ENCODE measurements at regions not wholly inside any gene's neighbourhood (a gene's known extent, or its start where the extent isn't known, plus 50 kb on each side); places are given as distances from the start of the nearest gene placed in this dataset.

DNA sequence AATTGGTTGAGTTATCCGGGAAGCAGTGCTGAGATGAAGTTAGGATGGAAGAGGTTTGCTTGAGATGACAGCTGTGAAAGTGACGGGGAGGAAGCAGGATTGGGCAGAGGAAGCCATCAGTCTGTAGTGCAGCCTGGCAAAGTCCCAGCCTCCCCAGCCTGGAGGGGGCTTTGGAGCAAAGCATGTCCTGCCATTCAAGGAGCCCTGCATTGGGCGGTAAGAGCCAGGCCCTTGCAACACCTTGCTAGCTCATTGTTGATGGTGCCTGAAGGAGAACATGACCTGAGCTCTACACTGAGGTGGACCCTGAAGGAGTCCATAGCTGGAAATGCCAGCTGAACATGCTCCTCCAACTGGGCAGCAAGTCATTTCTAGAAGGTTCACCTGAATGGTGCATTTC, 228.9 kb downstream of the ACKR3 start:
- intact Hi-C loops (cut with DNase I) = no loop called here
- ATAC-seq (no peak), DNase-seq (ENCODE audit: missing footprints) (no peak)

DNA sequence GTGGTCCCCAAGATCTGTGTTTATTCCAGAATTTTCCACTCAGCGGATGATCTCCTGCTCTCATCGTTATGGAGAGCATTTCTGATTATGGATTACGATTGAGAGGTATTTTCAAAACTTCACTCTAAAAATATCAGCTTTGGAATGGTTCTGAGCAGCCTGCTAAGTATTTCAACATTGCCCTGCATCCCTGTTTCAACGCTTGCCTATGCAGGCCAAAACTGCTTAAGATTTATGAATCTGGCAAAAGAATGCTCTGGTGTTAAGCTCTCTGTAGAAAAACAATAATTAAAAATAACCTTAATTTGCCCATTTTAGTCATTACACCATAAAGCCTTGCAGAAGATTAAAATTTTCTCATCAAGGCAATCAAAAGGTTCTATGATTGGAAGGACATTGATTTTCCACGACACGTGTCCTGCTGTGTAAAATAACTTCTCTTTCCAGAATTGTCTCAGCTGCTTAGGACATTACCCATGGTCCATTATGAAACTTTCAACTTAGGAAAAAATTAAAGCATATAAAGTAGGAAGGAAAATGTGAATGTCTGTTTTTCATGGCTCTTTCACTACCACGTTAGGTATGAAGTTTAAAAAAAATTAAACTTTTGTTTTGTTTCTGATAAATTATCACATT, 229.9 kb downstream of the ACKR3 start:
- intact Hi-C loops (cut with DNase I) = no loop called here
- ATAC-seq (no peak), DNase-seq (ENCODE audit: missing footprints) (no peak)

DNA sequence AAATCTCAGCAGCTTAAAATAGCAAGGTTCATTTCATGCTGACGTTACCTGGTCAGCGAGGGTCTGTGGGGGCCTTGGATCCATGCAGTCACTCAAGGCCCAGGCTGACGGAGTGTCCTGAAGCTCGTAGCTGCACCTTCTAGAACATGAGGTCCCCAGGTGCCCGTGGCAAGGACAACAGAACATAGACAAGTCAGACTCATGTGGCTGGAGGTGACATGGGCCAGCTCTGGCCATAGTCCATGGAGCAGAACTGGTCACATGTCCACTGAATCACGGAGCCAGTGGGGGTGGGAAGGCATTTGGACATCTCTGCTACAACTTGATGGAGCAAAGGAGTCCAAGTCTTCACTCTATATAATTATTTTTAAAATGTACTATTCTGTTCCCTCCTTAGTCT, 233.2 kb downstream of the ACKR3 start:
- DNase-seq (ENCODE audit: missing footprints) = no peak
- intact Hi-C loops (cut with DNase I) = no loop called here
- ATAC-seq = no peak

DNA sequence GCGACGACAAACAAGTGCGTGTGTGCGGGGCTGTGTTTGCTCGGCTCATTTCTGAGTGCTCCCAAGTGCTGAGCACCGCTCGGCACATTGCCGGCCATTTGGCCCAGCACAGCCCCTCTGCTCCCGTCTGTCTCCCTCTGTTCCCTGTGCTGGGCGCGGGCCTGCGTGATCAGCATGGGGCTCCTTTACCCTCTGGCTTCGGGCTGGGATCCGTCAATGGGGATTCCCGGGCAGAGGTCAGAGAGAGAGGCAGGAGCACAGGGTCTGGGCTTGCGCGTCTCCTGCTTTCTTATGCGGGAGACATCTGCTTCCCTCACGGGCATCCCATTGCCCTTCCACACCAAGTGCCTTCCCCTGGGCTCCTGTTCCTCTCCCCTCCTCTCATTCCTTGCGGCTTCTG, 234.0 kb downstream of the ACKR3 start:
- ATAC-seq = no peak
- DNase-seq (ENCODE audit: missing footprints) = no peak

DNA sequence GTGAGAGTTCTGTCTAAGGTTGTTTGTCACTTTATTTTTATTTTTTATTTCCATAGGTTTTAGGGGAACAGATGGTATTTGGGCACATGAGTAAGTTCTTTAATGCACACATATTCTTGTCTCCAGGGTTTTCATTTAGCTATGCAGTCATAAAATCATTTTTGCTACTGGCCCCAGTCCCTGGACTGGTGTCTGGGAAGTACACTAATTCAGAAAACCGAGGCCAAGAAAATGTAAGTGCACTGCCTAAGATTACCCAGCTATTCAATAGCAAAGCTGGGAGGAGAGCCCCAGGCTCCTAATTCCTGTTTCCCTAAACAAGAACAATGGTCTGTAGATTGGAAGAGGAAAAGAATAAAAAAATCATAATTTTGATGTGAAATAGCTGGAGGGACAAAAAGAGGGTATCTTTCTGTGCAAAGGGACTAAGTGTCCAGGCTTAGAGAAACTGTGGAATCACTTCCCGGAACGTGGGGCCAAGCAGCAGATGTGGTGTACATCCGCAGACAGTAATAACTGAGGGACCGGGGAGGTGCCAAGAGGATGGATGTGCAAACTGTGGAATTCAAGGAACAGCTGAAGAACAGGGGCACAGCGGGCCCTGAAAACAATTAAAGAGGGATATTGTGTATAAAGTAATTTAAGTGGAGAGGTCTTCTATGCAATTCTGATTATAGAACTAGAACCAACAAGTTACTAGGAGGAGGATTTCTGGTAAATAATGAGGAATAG, 236.3 kb downstream of the ACKR3 start:
- DNase-seq (ENCODE audit: missing footprints) (no peak), ATAC-seq (no peak)
- intact Hi-C loops (cut with DNase I) = no loop called here

More for the DNA sequence above, 234.0 kb downstream of the ACKR3 start:
- intact Hi-C loops (cut with DNase I) = no loop called here

DNA sequence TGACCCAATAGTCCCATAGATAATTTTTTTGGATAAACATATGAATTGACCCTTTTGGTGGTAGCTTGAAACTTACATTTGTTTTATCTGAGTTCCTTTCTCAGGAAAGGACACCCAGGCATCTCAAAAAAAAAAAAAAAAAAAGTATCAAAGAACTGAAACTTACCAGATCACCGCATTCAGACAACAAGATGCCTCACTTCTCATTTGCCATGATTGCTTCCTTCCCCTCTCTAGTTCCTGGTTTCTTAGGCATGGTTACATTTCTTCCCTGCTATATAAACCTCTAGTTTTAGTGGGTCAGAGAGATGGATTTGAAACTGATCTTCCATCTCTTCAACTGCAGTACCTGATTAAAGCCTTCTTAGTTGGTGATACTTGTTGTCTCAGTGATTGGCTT, 240.1 kb downstream of the ACKR3 start:
- intact Hi-C loops (cut with DNase I) = no loop called here
- DNase-seq (ENCODE audit: missing footprints) (no peak), ATAC-seq (no peak)

DNA sequence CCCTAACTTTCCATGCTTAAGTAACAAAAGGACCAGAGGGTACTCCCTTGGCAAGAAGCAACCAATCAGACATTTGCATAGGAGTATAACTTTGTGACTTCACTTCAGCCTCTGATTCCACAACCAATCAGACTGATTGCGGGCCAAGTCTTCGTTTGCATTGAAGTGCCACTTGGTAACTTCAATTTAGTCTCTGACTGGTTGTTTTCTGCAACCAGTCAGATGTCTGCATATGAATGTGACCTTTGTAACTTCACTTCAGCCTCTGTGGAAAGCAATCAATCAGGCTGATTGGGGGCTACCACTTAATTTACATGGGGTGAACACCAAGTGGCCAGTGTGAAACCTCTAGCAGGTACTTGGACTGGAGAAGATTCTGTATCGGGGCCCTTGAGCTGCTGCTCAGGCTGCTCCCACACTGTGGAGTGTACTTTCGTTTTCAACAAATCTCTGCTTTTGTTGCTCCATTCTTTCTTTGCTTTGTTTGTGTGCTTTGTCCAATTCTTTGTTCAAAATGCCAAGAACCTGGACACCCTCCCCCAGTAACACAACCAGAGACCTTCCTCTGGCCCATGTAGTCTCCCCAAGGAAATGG, 241.5 kb downstream of the ACKR3 start:
- DNase-seq (ENCODE audit: missing footprints) (no peak), ATAC-seq (no peak)
- intact Hi-C loops (cut with DNase I) = no loop called here

DNA sequence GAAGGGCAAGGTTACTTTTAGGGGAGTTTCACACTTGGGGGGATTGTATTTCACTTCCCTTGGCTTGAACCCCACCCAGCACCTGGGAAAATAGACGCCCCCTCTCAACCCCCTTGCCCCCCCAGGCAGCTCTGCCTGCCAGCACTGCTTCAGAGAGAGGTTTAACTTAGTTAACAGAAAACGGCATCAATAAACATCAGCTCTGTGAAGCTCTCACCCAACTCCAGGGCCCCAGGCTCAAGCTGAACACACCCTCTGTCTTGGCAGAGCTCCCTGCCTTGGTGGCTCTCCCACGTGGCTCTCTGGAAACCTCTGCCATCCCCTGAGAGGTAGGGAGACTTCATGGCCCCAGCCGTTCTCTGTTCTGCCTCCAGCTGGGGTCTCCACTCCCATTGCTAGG, 244.1 kb downstream of the ACKR3 start:
- DNase-seq (ENCODE audit: missing footprints) = no peak
- intact Hi-C loops (cut with DNase I) = no loop called here
- no peak for ATAC-seq

DNA sequence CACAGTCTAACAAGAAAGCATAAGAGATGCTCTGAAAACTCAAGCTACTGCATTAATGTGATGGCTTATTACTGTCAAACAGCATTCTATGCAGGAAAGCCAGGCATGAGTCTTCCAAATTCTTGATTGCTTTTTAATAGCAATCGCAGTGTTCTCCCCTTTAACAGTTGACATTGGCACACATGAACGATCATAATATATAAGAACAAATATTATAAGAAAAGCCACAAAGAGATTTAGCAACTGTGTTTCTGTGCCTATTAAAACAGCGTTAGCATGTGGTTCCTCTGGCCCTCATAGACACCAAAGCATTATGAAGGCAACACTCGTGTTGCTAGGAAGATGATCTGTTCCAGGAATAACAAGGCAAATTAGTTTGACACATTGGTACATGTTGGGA, 245.0 kb downstream of the ACKR3 start:
- no peak for ATAC-seq
- intact Hi-C loops (cut with DNase I) = no loop called here
- DNase-seq (ENCODE audit: missing footprints) = no peak

DNA sequence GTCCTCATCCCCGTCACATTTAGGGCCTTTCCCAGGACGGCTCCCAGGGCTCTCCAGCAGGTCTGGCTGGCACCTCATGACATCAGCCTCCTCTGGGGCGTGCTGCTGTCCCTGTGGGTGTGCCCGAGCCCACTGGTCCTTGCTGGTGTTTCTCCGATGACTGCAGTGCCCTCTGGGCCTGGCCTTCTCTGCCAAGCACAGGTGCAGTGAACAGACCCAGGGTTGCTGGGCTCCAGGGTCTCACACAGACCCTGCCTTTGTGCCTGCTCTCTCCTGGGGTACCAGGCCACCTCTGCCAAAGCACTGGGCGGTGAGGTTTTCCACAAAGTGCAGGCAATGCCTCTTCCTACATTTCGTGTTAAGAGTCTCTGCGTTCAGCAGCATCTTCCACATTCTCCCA, 246.1 kb downstream of the ACKR3 start:
- intact Hi-C loops (cut with DNase I) = no loop called here
- ATAC-seq = no peak
- no peak for DNase-seq (ENCODE audit: missing footprints)

DNA sequence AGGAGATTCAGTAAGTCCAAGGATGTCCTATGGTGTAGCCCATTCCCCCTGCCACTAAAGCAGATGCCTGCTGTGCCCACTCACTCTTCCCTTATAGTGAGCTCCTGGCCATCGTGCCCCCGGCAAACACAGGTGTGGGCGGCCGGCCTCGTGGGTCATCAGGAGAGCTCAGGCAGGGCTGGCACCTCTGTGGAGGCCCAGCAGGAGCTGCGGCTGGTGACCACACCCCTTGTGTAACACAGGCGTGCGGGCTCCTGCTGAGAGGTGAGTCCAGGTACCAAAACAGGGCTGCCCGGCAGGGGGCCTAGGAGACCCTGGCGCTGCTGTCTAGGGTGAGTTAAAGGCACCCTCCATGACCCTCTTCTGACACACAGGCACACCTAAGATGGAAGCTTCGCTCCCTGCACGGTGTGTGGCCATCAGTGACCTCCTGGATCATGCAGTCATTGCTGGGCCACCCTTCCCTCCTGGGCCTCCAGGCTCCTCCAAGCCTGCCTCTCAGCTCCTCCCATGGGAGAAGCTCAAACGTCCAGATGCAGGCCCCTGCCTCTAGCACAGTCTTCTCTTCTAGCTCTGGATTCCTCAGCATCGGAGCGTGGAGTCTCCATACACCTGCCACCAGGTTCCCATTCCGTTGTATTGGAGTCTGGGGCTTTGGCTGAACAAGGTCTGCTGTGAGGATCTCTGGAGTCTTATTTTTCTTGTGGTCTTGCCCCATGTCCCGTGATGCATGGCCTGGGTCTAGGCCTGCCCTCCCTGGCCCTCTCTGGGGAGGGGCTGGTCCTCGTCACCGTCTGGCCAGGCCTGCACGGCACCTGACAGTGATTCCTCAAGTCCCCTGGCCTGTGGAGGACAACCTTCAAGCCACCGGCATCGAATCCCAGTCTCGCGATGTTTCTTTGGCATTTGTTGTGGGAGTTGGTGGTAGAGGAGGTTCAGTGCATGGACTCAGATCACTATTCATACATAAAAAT, 246.9 kb downstream of the ACKR3 start:
- intact Hi-C loops (cut with DNase I) = no loop called here
- no peak for ATAC-seq
- DNase-seq (ENCODE audit: missing footprints) = no peak

DNA sequence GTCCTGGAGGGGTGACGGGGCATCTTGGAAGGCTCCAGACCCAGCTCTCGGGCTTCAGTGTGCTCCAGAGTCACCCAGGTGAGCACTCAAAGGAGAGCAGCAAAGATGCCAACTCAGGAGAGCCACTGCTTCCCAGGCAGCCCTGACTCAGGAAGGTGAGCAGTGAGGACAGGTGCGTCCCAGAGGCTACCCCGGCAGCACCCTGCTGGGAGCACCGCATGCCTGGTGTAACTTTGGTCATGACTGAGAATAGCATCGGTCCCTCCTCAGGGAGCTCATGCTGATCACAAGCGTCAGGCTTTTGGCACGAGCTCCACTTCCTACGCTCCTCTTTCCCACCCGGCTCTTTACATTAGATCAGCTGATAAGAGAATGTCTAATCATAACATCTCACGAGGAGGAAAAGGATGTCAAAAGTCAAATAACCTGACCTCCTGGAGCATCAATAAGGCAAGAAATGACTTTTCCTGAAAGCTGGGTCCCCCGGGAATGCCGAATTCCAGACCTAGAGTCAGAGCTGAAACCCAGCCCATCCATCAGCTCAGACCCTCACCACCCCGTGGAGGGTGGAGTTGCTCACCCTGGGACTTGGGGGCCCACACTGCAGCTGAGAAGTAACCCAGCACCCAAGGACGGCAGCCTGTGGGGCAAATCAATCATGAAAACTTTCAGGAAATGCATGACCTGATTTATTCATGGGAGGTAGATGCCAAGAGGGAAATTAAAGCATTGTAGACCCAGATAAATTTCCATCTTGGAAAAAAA, 248.8 kb downstream of the ACKR3 start:
- no peak for DNase-seq (ENCODE audit: missing footprints)
- intact Hi-C loops (cut with DNase I) = no loop called here
- ATAC-seq = no peak

DNA sequence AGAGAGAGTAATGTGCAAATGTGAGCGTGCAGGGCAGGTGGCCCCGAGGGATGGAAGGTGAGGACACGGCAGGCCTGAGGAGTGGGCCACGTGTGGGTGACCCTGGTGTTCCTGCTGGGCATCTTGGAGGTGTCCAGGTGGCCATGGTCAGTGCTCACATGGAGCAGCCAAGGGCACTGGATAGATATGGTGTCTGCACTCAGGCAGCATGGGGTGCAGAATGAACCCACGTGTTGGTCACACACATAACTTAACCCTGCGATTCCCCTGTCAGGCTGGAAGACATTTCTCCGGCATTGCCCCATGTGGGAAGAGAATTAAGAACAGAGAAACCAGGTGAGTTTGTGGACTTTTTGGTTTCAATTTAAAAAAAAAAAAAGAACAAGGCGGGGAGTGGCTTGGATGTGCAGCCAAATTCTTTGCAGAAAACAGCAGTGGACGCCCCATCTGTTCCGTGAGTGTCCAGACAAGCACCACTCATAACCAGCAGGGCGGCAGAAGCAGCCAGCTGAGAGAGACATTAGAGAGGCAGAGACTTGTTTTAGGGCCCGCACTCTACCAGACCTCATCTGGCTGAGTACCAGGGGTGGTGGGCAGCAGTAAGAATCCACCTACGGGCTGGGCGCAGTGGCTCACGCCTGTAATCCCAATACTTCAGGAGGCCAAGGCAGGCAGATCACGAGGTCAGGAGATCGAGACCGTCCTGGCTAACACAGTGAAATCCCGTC, 249.8 kb downstream of the ACKR3 start:
- ATAC-seq = no peak
- no peak for DNase-seq (ENCODE audit: missing footprints)
- intact Hi-C loops (cut with DNase I) = no loop called here

DNA sequence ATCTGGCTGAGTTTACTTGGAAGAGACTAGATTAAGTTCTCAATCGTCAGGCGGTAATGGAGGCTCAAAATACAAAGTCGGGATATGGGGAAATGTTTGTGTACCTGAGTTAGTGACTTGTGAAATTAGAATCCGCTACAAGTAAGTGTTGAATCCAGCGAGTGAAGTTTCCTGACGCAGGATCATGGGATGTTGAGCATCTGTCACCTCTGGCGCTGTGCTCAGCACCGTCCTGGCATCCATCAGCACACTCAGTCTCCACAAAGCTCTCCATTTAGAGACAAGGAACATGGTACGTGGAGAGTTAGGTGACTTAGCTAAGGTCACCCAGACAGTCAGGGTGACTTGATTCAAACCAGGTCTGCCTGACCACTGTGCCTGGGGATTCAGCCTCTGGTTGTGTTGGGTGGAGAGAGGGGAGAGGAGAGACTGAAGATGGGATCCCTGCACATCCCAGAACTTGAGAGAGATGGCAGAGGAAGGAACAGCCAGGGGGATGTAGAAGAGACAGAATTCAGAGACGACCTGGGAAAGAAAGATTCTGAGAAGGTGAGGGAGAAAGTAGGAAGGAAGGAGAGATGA, 251.2 kb downstream of the ACKR3 start:
- DNase-seq (ENCODE audit: missing footprints) (no peak), ATAC-seq (no peak)
- intact Hi-C loops (cut with DNase I) = no loop called here

DNA sequence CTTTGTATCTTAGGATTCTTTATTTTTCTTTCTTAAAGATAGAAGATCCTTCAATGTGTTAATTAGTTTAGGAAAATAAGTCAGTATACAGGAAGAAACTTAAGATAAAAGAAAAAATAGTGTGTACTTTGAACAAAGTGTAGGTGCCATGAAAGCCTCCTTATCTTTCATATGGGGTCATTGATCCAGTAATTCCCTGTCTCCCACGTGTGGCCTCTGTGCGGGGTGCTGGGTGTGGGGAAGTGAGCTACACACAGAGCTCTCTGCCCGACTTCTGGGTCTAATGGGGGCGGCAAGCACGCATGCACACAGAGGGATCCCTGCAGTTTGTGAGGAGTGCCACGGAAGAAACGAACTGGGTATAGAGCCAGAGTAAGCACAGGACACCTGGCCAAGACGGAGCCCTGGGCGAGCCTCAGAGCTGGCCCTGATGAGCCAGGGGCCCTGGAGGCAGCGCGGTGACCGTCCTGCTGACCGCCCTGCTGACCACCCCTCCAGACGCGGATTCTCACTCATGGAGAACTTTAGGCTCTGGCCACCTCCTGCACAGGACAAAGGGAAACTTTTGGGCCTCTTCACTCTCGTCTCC, 253.5 kb downstream of the ACKR3 start:
- ATAC-seq (no peak), DNase-seq (ENCODE audit: missing footprints) (no peak)
- intact Hi-C loops (cut with DNase I) = no loop called here

DNA sequence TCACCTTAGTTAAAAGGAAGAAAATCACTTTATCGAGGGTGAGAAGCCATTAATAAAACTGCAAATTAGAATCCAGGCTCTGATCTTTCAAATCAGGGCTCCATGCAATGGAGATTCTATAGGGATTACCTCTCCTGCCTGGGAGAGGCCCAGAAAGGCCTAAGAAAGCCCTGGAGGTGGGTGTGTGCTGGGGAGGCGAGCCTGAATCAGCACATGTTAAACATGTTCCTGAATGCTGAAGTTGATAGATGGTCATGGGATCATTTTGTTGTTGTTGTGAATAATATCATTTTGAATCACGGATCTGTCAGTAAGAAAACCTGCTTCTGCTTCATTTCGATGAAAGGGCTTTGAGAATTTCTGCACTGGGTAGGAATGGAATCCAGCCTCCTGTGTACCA, 254.3 kb downstream of the ACKR3 start:
- intact Hi-C loops (cut with DNase I) = no loop called here
- ATAC-seq (no peak), DNase-seq (ENCODE audit: missing footprints) (no peak)

DNA sequence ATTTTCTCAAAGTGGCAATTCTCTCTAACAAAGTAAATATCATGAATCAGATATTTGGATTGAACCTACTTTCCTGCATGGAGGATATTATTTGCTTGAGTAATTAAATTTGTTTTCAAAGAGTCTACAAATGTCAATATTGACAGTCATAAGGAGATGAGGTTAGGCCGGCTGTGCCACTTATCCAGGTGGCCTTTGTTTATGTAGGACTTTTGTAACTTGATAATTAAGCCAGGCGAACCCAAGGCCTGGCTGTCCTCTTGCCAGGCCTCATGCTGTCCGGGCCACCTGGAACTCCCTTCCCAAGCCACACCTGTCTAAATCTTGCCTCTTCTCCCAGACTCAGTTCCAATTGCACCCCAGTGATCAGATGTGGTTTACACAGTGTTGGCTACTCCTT, 255.2 kb downstream of the ACKR3 start:
- intact Hi-C loops (cut with DNase I) = no loop called here
- no peak for DNase-seq (ENCODE audit: missing footprints)
- ATAC-seq = no peak

Data from Right ventricle myocardium inferior (tissue), 1 donor.